Body of pancreas (tissue), 4 donors: ENCODE measurements at regions not wholly inside any gene's neighbourhood (a gene's known extent, or its start where the extent isn't known, plus 50 kb on each side); places are given as distances from the start of the nearest gene placed in this dataset.

Source experiments
- CTCF ChIP-seq, 7 experiments: fragments of 450-650 bp in 4 of 7; fragments of 200-600 bp in 3 of 7; sonication (generic) in 3 of 7; IDR thresholded peaks; one replicate each; pipeline ENCODE4 v1.5.1; 2016 to 2019; ENCODE audit warnings: antibody characterized with exemption in 7 of 7
- POLR2A ChIP-seq, 3 donors: fragments of 450-650 bp; IDR thresholded peaks; one replicate each; pipeline ENCODE4 v1.6.1; 2016; ENCODE audit warnings: antibody characterized with exemption in 3 of 3, mild to moderate bottlenecking in 2 of 3

GRCh38 chr1:230531103-230531502 lies 105.0 kb upstream of the PGBD5 start:
- TF ChIP-seq CTCF (IDR thresholded peaks at IDR 0.05) (no peak), POLR2A (IDR thresholded peaks at IDR 0.05) (no peak)
